ENCODE measurements at regions not wholly inside any gene's neighbourhood (a gene's known extent, or its start where the extent isn't known, plus 50 kb on each side); places are given as distances from the start of the nearest gene placed in this dataset.

DNA sequence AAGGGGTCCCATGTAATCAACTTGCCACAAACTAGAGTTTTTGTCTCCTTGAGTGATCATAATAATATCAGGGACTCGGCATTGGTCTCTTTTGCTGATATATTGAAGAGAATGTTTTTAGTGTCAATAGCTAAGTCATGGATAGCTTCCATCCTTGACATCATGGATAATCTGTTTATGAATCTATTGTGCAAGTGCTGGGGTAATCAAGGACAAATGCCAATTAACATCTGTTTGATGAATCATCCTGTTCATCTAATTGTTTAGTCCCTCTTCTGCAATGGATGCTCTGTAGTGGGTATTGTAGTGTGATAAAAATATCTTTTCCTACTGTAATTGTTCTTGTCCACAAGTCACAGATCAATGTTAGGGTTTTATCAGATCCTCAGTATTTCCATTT is 607.5 kb upstream of the SEMA6A start:
- H3K4me3 ChIP-seq (ENCODE audit: low read depth, low read length): no peak overlapping the region
- in situ Hi-C loops (cut with HindIII; ENCODE audit: low sequenced_read_pairs): no loop called here
- no peak for DNase-seq (ENCODE audit: low read depth)
- TF ChIP-seq, protein P1, sequence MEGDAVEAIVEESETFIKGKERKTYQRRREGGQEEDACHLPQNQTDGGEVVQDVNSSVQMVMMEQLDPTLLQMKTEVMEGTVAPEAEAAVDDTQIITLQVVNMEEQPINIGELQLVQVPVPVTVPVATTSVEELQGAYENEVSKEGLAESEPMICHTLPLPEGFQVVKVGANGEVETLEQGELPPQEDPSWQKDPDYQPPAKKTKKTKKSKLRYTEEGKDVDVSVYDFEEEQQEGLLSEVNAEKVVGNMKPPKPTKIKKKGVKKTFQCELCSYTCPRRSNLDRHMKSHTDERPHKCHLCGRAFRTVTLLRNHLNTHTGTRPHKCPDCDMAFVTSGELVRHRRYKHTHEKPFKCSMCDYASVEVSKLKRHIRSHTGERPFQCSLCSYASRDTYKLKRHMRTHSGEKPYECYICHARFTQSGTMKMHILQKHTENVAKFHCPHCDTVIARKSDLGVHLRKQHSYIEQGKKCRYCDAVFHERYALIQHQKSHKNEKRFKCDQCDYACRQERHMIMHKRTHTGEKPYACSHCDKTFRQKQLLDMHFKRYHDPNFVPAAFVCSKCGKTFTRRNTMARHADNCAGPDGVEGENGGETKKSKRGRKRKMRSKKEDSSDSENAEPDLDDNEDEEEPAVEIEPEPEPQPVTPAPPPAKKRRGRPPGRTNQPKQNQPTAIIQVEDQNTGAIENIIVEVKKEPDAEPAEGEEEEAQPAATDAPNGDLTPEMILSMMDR (IDR thresholded peaks at IDR 0.05; ENCODE audit: low read depth, low read length, missing control alignments): no peak

DNA sequence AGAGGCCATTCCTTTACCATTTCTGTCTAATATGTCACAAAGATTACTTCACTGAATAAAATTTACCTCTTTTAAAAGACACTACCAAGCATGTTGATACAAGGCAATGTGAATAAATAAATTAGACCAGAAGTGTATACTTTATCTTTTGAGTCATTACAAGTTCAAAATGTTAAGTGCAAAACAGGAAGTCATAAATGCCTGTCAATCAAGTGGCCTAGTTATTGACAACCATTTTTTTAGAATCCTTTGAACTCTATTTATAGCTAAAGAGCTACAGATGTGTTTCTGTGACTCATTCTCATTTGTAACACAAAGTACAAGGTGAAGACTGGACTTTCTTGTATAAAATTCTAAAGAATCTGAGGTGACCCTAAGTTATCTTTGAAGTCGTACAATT is 602.7 kb upstream of the SEMA6A start:
- in situ Hi-C loops (cut with HindIII; ENCODE audit: low sequenced_read_pairs): no loop called here
- TF ChIP-seq, protein P1 (IDR thresholded peaks at IDR 0.05; ENCODE audit: low read depth, low read length, missing control alignments): no peak
- no peak overlapping the region for H3K4me3 ChIP-seq (ENCODE audit: low read depth, low read length)
- no peak for DNase-seq (ENCODE audit: low read depth)

DNA sequence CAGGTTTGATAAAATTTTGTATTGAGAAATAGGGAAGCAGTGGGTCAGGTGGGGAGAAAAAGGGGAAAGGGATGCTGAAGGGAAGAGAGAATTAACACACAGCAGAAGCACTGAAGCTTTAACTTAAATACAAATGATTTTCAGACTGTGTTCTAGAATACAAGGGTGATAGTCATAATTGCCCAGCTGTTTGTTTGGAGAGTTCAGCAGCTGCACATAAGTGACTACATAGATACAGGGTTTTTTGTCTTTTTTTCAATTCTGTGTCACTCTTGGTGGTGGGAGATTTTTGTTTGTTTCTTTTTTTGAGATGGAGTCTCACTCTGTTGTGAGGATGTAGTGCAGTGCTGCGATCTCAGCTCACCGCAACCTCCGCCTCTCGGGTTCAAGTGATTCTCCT is 590.4 kb upstream of the SEMA6A start:
- TF ChIP-seq, protein P1 (IDR thresholded peaks at IDR 0.05; ENCODE audit: low read depth, low read length, missing control alignments): no peak
- DNase-seq (ENCODE audit: low read depth): no peak
- in situ Hi-C loops (cut with HindIII; ENCODE audit: low sequenced_read_pairs): no loop called here
- H3K4me3 ChIP-seq (ENCODE audit: low read depth, low read length): no peak overlapping the region

DNA sequence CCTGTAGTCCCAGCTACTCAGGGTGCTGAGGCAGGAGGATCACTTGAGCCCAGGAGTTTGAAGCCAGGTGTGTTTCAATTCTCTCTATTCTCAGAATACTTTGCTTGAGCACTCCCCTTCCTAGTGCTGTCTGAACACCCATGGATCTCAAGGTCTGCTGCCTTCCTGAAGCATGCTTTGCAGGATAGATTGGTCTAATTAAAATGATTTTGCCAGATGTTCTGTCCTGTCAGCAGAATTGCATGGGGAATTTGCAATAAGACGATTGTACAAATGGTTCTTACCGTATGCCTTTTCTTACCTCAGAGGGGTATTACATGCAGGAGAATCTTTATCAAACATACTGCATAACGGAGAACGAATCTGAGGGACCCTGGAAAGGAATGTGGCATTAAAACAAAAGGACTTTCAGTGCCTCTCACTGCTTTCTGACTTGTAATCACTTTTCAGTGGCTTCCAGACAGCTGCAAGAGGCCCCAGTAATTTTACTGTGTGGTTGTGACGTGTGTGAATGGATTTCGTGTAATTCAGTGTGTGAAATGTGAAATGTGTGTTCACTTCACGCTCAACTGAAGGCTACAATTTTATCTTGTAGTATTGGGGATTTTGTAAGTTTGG is 587.2 kb upstream of the SEMA6A start:
- in situ Hi-C loops (cut with HindIII; ENCODE audit: low sequenced_read_pairs): no loop called here
- TF ChIP-seq, protein P1 (IDR thresholded peaks at IDR 0.05; ENCODE audit: low read depth, low read length, missing control alignments): no peak
- DNase-seq (ENCODE audit: low read depth): no peak
- no peak overlapping the region for H3K4me3 ChIP-seq (ENCODE audit: low read depth, low read length)

DNA sequence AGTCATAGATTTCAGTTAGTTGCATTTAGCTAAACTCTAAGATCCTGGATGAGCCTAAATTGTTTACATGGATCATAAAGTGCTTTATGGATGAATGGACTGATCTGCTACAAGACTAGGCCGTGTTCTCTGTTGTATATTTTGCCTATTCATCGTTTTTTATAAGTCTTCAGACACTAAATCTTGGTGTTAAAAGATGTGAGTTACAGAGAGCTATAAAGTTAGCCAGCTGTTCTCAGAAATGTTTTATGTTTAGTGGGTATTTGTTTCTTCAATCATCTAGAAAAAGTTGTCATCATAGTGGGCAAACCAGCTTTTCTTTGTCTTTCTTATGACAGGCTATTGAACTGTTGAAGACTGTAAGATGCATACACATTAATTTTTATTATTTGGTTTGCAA is 585.8 kb upstream of the SEMA6A start:
- TF ChIP-seq, protein P1 (IDR thresholded peaks at IDR 0.05; ENCODE audit: low read depth, low read length, missing control alignments): no peak
- no peak overlapping the region for H3K4me3 ChIP-seq (ENCODE audit: low read depth, low read length)
- in situ Hi-C loops (cut with HindIII; ENCODE audit: low sequenced_read_pairs): no loop called here
- DNase-seq (ENCODE audit: low read depth): no peak

DNA sequence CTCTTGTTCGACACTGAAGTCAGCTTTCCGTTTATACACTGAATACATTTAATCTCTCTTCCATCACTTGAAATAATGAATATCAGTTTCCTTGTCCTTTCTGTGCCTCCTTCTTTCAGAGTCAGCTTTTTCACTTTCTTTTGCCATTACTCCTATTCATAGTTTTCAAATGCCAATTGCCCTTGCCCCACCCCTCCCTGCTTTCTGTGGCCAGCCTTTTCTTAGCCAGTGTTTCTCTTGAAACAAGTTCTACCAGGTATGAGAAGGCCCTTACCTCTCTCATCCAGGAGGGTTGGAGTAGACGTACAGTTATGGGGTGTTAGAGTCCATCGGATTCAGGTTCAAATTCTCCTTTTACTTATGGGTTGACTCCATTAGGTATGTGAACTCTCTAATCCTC is 574.7 kb upstream of the SEMA6A start:
- H3K4me3 ChIP-seq (ENCODE audit: low read depth, low read length): no peak overlapping the region
- DNase-seq (ENCODE audit: low read depth): no peak
- in situ Hi-C loops (cut with HindIII; ENCODE audit: low sequenced_read_pairs): no loop called here
- TF ChIP-seq, protein P1 (IDR thresholded peaks at IDR 0.05; ENCODE audit: low read depth, low read length, missing control alignments): no peak
